ENCODE measurements at regions not wholly inside any gene's neighbourhood (a gene's known extent, or its start where the extent isn't known, plus 50 kb on each side); places are given as distances from the start of the nearest gene placed in this dataset.

GRCh38 chr3:184450547-184450946 lies 70.7 kb downstream of the CHRD start:
- no peaks in the 10 kb centered on the region for H3K4me1 ChIP-seq (ENCODE audit: low read length)
- H2AFZ ChIP-seq (ENCODE audit: low read length): no peak overlapping the region

GRCh38 chr3:184453296-184453695 lies 73.4 kb downstream of the CHRD start:
- Histone ChIP-seq H3K9ac (ENCODE audit: low read length) (no peak overlapping the region), H4K20me1 (ENCODE audit: insufficient read depth, low read length) (no peaks in the 10 kb centered on the region)
- TF ChIP-seq EZH2phosphoT487 (IDR thresholded peaks at IDR 0.05; ENCODE audit: low read length): no peak
- TF ChIP-seq EZH2 (optimal IDR thresholded peaks at IDR 0.05; ENCODE audit: low read depth, low read length): no peak
- no peak for TF ChIP-seq CTCF (IDR thresholded peaks at IDR 0.05; ENCODE audit: low read length)

More at GRCh38 chr3:184450547-184450946, 70.7 kb downstream of the CHRD start:
- no peaks in the 10 kb centered on the region for H3K79me2 ChIP-seq (ENCODE audit: low read length)
- no peaks in the 10 kb centered on the region for H3F3A ChIP-seq (ENCODE audit: insufficient read depth, low read length)
- H3K36me3 ChIP-seq (replicated peaks; ENCODE audit: insufficient read depth, low read length): no peaks in the 10 kb centered on the region
- no peaks in the 10 kb centered on the region for H3K9me2 ChIP-seq (replicated peaks; ENCODE audit: insufficient read depth, low read length)
- TF ChIP-seq EZH2phosphoT487 (IDR thresholded peaks at IDR 0.05; ENCODE audit: low read length) (no peak), EZH2 (optimal IDR thresholded peaks at IDR 0.05; ENCODE audit: low read depth, low read length) (no peak), CTCF (IDR thresholded peaks at IDR 0.05; ENCODE audit: low read length) (no peak)
- H3K9ac ChIP-seq (ENCODE audit: low read length): no peak overlapping the region
- H4K20me1 ChIP-seq (ENCODE audit: insufficient read depth, low read length): no peaks in the 10 kb centered on the region
- H3K4me3 ChIP-seq (ENCODE audit: low read length): no peak overlapping the region
- no peak overlapping the region for H3K27ac ChIP-seq (ENCODE audit: low read length)
- H3K4me2 ChIP-seq (ENCODE audit: low read depth, low read length): no peak overlapping the region
- DNase-seq: no peak
- no peaks in the 10 kb centered on the region for H3K27me3 ChIP-seq (replicated peaks; ENCODE audit: insufficient read depth, low read length)
- no peaks in the 10 kb centered on the region for H3K9me3 ChIP-seq (replicated peaks; ENCODE audit: insufficient read depth, low read length)

GRCh38 chr3:184455991-184456390 lies 76.1 kb downstream of the CHRD start:
- H3K27me3 ChIP-seq (replicated peaks; ENCODE audit: insufficient read depth, low read length): no peaks in the 10 kb centered on the region
- TF ChIP-seq EZH2phosphoT487 (IDR thresholded peaks at IDR 0.05; ENCODE audit: low read length) (no peak), CTCF (IDR thresholded peaks at IDR 0.05; ENCODE audit: low read length) (no peak), EZH2 (optimal IDR thresholded peaks at IDR 0.05; ENCODE audit: low read depth, low read length) (no peak)
- H3F3A ChIP-seq (ENCODE audit: insufficient read depth, low read length): no peaks in the 10 kb centered on the region
- no peaks in the 10 kb centered on the region for H3K9me2 ChIP-seq (replicated peaks; ENCODE audit: insufficient read depth, low read length)
- H3K79me2 ChIP-seq (ENCODE audit: low read length): no peaks in the 10 kb centered on the region
- no peaks in the 10 kb centered on the region for H3K9me3 ChIP-seq (replicated peaks; ENCODE audit: insufficient read depth, low read length)
- H3K4me2 ChIP-seq (ENCODE audit: low read depth, low read length): no peak overlapping the region
- no peak overlapping the region for H3K27ac ChIP-seq (ENCODE audit: low read length)
- no peak overlapping the region for H3K9ac ChIP-seq (ENCODE audit: low read length)
- no peaks in the 10 kb centered on the region for H4K20me1 ChIP-seq (ENCODE audit: insufficient read depth, low read length)
- H3K4me1 ChIP-seq (ENCODE audit: low read length): peaks cover 3% of the 10 kb centered on the region; the same call in 1 of the 2 replicates
- H3K4me3 ChIP-seq (ENCODE audit: low read length): no peak overlapping the region
- H2AFZ ChIP-seq (ENCODE audit: low read length): no peak overlapping the region
- no peak for DNase-seq
- H3K36me3 ChIP-seq (replicated peaks; ENCODE audit: insufficient read depth, low read length): no peaks in the 10 kb centered on the region

More at GRCh38 chr3:184453296-184453695, 73.4 kb downstream of the CHRD start:
- no peaks in the 10 kb centered on the region for H3K27me3 ChIP-seq (replicated peaks; ENCODE audit: insufficient read depth, low read length)
- no peaks in the 10 kb centered on the region for H3K4me1 ChIP-seq (ENCODE audit: low read length)
- H3K4me2 ChIP-seq (ENCODE audit: low read depth, low read length): no peak overlapping the region
- no peaks in the 10 kb centered on the region for H3K79me2 ChIP-seq (ENCODE audit: low read length)
- no peaks in the 10 kb centered on the region for H3K9me3 ChIP-seq (replicated peaks; ENCODE audit: insufficient read depth, low read length)
- H3K27ac ChIP-seq (ENCODE audit: low read length): no peak overlapping the region
- no peaks in the 10 kb centered on the region for H3K9me2 ChIP-seq (replicated peaks; ENCODE audit: insufficient read depth, low read length)
- no peak for DNase-seq
- H2AFZ ChIP-seq (ENCODE audit: low read length): no peak overlapping the region
- no peaks in the 10 kb centered on the region for H3K36me3 ChIP-seq (replicated peaks; ENCODE audit: insufficient read depth, low read length)
- no peak overlapping the region for H3K4me3 ChIP-seq (ENCODE audit: low read length)
- H3F3A ChIP-seq (ENCODE audit: insufficient read depth, low read length): no peaks in the 10 kb centered on the region

Measured in MM.1S (cell line).